Middle frontal gyrus (tissue), 1 donor: ENCODE measurements at regions not wholly inside any gene's neighbourhood (a gene's known extent, or its start where the extent isn't known, plus 50 kb on each side); places are given as distances from the start of the nearest gene placed in this dataset.
"Not testable (repeated sequence)": the region's sequence is repeated elsewhere in the genome, so short reads cannot be mapped to it uniquely, and the experiment has no call there.

Experiments used
- DNase-seq: peaks from one replicate; pipeline ENCODE4 v3.0.0-alpha.2; 2015; ENCODE audit warnings: low spot score; ENCODE audit errors: extremely low spot score

GRCh38 chr2:78132391-78133370, 610.5 kb upstream of the LRRTM4 start:
- DNase-seq, result no peak

DNA sequence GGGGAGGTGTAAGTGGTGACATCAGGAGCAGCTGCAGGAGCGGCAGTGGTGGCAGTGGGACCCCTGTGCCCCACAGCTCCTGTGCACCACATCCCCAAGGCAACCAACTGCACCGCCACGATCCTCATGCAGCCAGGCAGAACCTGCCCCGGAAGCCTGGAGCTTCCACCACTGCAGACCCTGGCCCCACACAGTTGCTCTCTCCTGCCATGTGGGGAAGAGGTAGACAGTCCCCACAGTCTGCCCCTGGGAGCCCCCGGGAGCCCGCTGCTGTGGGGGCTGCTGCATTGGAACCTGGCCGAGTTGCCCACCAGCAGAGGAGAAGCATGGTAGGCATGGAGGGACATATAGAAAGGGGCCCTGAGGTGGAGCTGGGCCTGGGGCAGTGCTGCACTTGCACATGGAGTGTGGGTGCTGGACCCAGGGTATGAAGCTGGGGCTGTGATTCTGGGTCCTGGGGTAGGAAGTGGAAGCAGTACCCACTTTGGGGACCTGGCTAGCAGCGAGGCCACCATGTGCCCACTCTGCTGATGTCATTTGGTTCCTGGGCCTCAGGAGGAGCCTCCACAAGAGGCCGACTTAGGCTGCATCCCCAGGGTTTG, 623.3 kb upstream of the LRRTM4 start:
- no peak for DNase-seq

GRCh38 chr2:78145997-78146722, 624.0 kb upstream of the LRRTM4 start:
- no peak for DNase-seq

GRCh38 chr2:78147466-78147865, 625.3 kb upstream of the LRRTM4 start:
- no peak for DNase-seq

- DNase-seq, result no peak
Measured at GRCh38 chr2:78154586-78154985, 632.4 kb upstream of the LRRTM4 start.

DNA sequence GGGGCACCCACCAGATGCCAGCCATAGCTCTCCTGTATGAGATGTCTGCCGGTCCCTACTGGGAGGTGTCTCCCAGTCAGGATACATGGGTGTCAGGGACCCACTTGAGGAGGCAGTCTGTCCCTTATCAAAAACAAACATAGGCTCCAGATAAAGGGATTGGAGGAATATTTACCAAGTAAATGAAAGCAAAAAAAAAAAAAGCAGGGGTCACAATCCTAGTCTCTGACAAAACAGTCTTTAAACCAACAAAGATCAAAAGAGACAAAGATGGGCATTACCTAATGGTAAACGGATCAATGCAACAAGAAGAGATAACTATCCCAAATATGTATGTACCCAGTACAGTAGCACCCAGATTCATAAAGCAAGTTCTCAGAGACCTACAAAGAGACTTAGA, 640.0 kb upstream of the LRRTM4 start:
- DNase-seq, result no peak

DNA sequence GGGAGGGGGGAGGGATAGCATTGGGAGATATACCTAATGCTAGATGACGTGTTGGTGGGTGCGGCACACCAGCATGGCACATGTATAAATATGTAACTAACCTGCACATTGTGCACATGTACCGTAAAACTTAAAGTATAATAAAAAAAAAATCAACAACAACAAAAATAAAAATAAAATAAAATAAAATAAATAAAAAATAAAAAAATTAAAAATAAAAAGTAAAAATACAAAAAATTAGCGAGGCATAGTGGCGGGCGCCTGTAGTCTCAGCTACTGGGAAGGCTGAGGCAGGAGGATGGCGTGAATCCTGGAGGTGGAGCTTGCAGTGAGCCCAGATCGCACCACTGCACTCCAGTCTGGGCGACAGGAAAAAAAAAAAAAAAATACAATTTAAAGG, 650.0 kb upstream of the LRRTM4 start:
- not testable (repeated sequence) for DNase-seq

GRCh38 chr2:78175645-78176044, 653.5 kb upstream of the LRRTM4 start:
- no peak for DNase-seq

GRCh38 chr2:78201064-78201575, 678.9 kb upstream of the LRRTM4 start:
- no peak for DNase-seq

DNA sequence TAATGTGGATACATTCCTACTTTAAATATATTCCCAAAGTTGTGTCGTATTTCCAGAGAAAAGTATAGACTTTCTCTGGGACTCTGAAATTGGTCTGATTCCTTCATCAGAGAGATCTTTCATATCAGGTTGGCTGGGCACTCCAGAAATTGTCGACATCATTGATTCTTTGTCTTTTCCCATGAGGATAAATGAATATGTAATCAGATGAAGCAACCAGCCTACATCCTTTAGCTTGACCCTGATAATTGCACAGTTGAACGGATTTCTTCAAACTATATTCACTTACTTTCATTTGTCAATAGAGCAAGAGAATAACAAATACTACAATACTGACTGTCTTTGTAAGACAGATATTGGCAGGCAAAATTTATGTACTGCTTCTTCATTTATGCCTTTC, 680.2 kb upstream of the LRRTM4 start:
- DNase-seq, result no peak

DNA sequence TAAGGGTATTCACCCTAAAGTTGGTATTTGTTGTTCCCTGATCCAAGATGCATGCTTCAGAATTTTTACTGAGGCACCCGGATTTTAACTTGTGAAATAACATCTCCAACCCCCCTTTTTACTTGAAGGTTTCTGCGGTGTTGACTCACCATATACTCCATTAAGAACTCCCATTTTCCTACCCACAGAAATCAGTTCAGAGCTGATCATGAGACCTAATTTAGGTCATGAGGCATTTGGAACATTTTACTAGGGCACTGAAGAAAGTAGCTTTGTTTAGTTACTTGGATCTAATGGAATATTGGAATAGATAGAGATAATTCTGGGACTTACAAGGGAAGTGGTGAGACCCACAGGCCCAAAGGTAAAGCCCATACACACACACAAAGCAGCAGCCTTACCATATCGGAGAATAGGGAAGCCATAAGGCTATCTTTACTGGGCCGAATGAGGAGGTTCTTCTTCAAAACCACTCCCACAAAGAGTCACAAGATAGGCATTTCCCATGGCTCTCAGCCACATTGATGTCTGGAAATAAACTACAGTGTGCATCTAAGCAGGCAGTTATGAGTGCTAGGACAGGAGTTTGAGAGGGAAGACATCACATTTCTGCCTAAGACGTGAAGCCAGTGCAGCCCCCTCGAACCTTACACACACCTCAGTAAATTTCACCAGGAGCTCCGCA, 681.0 kb upstream of the LRRTM4 start:
- DNase-seq, result no peak

- no peak for DNase-seq
Measured at GRCh38 chr2:78218066-78218465, 695.9 kb upstream of the LRRTM4 start.

- no peak for DNase-seq
Measured at GRCh38 chr2:78237704-78238103, 715.5 kb upstream of the LRRTM4 start.

DNA sequence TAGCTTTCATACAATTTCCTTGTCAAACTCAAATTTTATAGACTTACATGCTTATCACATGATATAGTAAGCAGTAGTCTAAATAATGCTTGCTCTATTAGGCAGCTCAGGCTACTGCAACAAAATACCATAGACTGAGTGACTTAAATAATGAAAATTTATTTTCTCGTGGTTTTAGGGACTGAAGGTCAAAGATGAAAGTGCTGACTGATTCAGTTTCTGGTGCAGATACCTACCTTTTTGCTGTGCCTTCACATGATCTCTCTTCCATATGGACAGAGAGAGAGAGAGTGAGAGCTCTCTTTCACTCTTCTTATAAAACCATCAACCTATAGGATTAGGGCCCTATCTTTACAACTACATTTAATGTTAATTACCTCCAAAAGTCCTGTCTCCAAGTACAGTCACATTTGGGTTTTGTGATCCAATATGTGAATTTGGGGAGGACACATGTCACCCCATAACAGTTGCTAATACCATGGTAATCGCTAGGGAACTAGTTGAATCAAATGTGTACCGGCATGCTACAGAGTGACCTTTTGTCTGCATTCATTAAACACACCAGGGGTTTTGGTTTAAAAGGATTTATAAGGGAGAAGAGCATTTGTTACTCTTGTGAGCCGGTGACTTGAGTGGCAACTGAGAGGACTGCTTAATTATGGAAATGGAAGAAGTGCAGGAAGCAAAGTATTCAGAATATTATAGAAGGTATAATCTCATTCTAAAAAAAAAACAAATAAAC, 723.4 kb upstream of the LRRTM4 start:
- DNase-seq, result no peak

- DNase-seq, result no peak
Measured at GRCh38 chr2:78251708-78252107, 729.5 kb upstream of the LRRTM4 start.

GRCh38 chr2:78260861-78261260, 738.7 kb upstream of the LRRTM4 start:
- no peak for DNase-seq

- no peak for DNase-seq
Measured at GRCh38 chr2:78261454-78261853, 739.3 kb upstream of the LRRTM4 start.

GRCh38 chr2:78262089-78262488, 739.9 kb upstream of the LRRTM4 start:
- not testable (repeated sequence) for DNase-seq

- DNase-seq, result no peak
Measured at GRCh38 chr2:78262713-78263375, 740.7 kb upstream of the LRRTM4 start.

DNA sequence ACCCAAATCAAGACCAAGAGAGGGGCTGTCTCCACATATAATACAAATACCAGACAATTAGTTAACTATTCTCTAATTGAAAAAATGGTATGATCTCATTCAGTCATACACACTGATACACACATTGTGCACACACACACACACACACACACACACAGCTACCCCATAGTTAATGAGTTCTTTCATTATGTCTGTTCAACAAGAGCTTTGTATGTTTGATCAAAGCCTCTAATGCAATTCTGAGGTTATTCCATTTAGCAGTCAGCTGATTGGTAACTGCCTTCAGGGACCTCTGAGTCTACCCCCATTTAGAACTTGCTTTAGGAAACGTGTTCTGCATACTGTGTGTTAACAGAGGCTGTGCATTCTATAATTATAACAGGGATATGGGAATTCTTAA, 741.4 kb upstream of the LRRTM4 start:
- DNase-seq, result no peak
